Endothelial cell of umbilical vein (primary cell): ENCODE measurements at regions not wholly inside any gene's neighbourhood (a gene's known extent, or its start where the extent isn't known, plus 50 kb on each side); places are given as distances from the start of the nearest gene placed in this dataset.

Experiments
- BruUV-seq: library from RNA; stranded (reverse); fragments of 400-500 nt; replicated peaks from 2 replicates; lab custom pipeline; 2021; lab: Mats Ljungman, UMichigan
- CTCF ChIA-PET: fragments of 300-600, 350-600 bp; sonication (Branson Sonifier 250); formaldehyde crosslinking; loops from one replicate; lab custom pipeline; 2021; ENCODE audit warnings: antibody characterized with exemption, inconsistent platforms; lab: Charles Lee
- POLR2A ChIA-PET: fragments of 300-600, 350-600 bp; sonication (Branson Sonifier 250); formaldehyde crosslinking; loops from one replicate; lab custom pipeline; 2021; ENCODE audit warnings: antibody characterized with exemption, inconsistent platforms; lab: Charles Lee
- DNase-seq: peaks from one replicate; pipeline ENCODE4 v3.0.0-alpha.2; 2011; ENCODE audit warnings: low read depth, low spot score
- FAIRE-seq: peaks from 2 replicates; lab custom pipeline; 2011; peaks lifted over from hg19 to GRCh38; lab: Jason Lieb, UNC
- H2AFZ ChIP-seq: 2 replicates; pipeline ENCODE4 v1.6.0; 2012; ENCODE audit warnings: low read depth, low read length, control low read depth, inconsistent platforms
- H3K27ac ChIP-seq: 2 replicates; pipeline ENCODE4 v1.5.1; 2011; ENCODE audit warnings: low read depth, mild to moderate bottlenecking, control low read depth, low read length, moderate library complexity; ENCODE audit not compliant: insufficient read depth
- H3K27me3 ChIP-seq, 2 experiments: 2 replicates each; pipeline versions ENCODE4 v1.6.0 to v1.6.1; 2011; ENCODE audit warnings: low read length in 2 of 2, mixed read lengths in 1 of 2; ENCODE audit not compliant: control insufficient read depth in 2 of 2, insufficient read depth in 2 of 2
- H3K36me3 ChIP-seq, 2 experiments: 2 replicates in 1 of 2; 3 replicates in 1 of 2; pipeline ENCODE4 v1.5.1; 2011; ENCODE audit warnings: low read length in 2 of 2, mild to moderate bottlenecking in 1 of 2, moderate library complexity in 1 of 2; ENCODE audit not compliant: control insufficient read depth in 2 of 2, insufficient read depth in 2 of 2; ENCODE audit errors: extremely low read depth in 1 of 2
- H3K4me1 ChIP-seq: 3 replicates; pipeline ENCODE4 v1.5.1; 2011; ENCODE audit warnings: mild to moderate bottlenecking, low read length; ENCODE audit not compliant: control insufficient read depth, insufficient read depth; ENCODE audit errors: extremely low read depth
- H3K4me2 ChIP-seq: 2 replicates; pipeline ENCODE4 v1.6.1; 2011; ENCODE audit warnings: low read length, control low read depth, mixed read lengths; ENCODE audit not compliant: insufficient read depth
- H3K4me3 ChIP-seq, 3 experiments: fragments of 200-600 bp in 1 of 3; sonication (generic), shearing (Covaris generic) in 1 of 3; replicated peaks in 1 of 3; 2 replicates each; pipeline ENCODE4 v1.5.1; 2011 to 2016; ENCODE audit warnings: control low read depth in 3 of 3, low read length in 3 of 3, mild to moderate bottlenecking in 2 of 3, inconsistent platforms in 1 of 3, low read depth in 1 of 3, moderate library complexity in 1 of 3; ENCODE audit not compliant: insufficient read depth in 1 of 3
- H3K79me2 ChIP-seq: 2 replicates; pipeline ENCODE4 v1.6.0; 2012; ENCODE audit warnings: low read length, inconsistent platforms; ENCODE audit not compliant: control insufficient read depth, insufficient read depth
- H3K9ac ChIP-seq: replicated peaks from 2 replicates; pipeline ENCODE3; 2011; ENCODE audit warnings: low read length, control low read depth; ENCODE audit not compliant: insufficient read depth; ENCODE audit errors: extremely low read depth
- H3K9me1 ChIP-seq: replicated peaks from 3 replicates; pipeline ENCODE4 v1.6.0; 2011; ENCODE audit warnings: mild to moderate bottlenecking, low read length; ENCODE audit not compliant: control insufficient read depth, insufficient read depth; ENCODE audit errors: extremely low read depth
- H3K9me3 ChIP-seq: replicated peaks from 2 replicates; pipeline ENCODE4 v1.5.1; 2012; ENCODE audit warnings: low read length, inconsistent platforms; ENCODE audit not compliant: control insufficient read depth, insufficient read depth
- H4K20me1 ChIP-seq: replicated peaks from 2 replicates; pipeline ENCODE3; 2011; ENCODE audit warnings: mild to moderate bottlenecking, low read length; ENCODE audit not compliant: control insufficient read depth, insufficient read depth; ENCODE audit errors: extremely low read depth
- EZH2 ChIP-seq: IDR thresholded peaks from 2 replicates; pipeline ENCODE4 v1.6.1; 2012; ENCODE audit warnings: borderline replicate concordance, low read depth, mild to moderate bottlenecking, moderate library complexity, low read length, inconsistent platforms; ENCODE audit not compliant: severe bottlenecking
- FOS ChIP-seq: IDR thresholded peaks from 2 replicates; pipeline ENCODE4 v1.6.1; 2011; ENCODE audit warnings: mild to moderate bottlenecking, low read length, moderate library complexity, borderline replicate concordance; ENCODE audit not compliant: insufficient read depth
- GATA2 ChIP-seq: IDR thresholded peaks from 2 replicates; pipeline ENCODE4 v1.7.0; 2011; ENCODE audit warnings: low read depth, mild to moderate bottlenecking, moderate library complexity, mixed read lengths, low read length; ENCODE audit not compliant: insufficient read length, insufficient read depth
- JUN ChIP-seq: IDR thresholded peaks from 2 replicates; pipeline ENCODE4 v1.6.1; 2011; ENCODE audit warnings: borderline replicate concordance, low read depth; ENCODE audit not compliant: insufficient read length, insufficient read depth
- MYC ChIP-seq: IDR thresholded peaks from one replicate; pipeline ENCODE4 v1.6.1; 2011; ENCODE audit warnings: mild to moderate bottlenecking, low read depth, low read length
- POLR2A ChIP-seq: IDR thresholded peaks from 2 replicates; pipeline ENCODE4 v1.6.1; 2012; ENCODE audit warnings: low read depth, mild to moderate bottlenecking, control low read depth, low read length
- POLR2AphosphoS5 ChIP-seq: IDR thresholded peaks from 2 replicates; pipeline ENCODE4 v1.6.1; 2012; ENCODE audit warnings: low read depth, mild to moderate bottlenecking, control low read depth, low read length, moderate library complexity; ENCODE audit not compliant: insufficient read depth
- dilution Hi-C: fragments of 300-500 bp; cut with MboI; formaldehyde crosslinking; loops from one replicate; pipeline ENCODE4 v1.15.0; 2019; ENCODE audit warnings: low sequenced_read_pairs; ENCODE audit not compliant: extremely low pct_ligation_motif_present
- intact Hi-C: fragments of 100-400 bp; cut with micrococcal nuclease; formaldehyde crosslinking; loops from one replicate; pipeline ENCODE4 v1.10.0; 2022
- TF ChIP-seq, protein P1 (sequence below): IDR thresholded peaks from 2 replicates; pipeline ENCODE4 v1.6.1; 2011; ENCODE audit not compliant: insufficient read depth, insufficient read length
- TF ChIP-seq, protein P2 (sequence below), 2 donors: IDR thresholded peaks; 1 replicate in 1 of 2; 2 replicates in 1 of 2; pipeline ENCODE4 v1.5.1; 2011; ENCODE audit warnings: low read length in 2 of 2, mild to moderate bottlenecking in 2 of 2, moderate library complexity in 2 of 2, control low read depth in 1 of 2, inconsistent platforms in 1 of 2, low read depth in 1 of 2; ENCODE audit not compliant: insufficient read depth in 1 of 2; ENCODE audit errors: extremely low read depth in 1 of 2

DNA sequence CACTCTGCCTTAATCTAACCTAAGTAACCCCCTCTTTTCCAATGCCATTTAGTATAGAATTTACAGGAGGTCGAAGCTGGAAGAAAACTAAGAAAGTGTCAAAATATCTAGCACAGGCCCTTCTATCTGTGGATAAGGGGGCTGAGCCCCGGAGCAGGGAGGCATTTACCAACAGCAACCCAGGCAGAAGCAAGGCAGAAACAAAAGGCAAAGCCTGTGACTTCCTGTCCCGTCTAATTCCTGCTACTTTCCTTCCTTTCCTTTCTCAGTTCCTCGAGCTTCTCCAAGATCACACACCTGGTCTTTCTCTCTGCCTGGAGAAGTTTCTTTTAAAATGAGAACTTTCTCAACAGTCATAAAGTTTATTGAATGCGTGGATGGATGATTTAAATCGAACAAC lies 146.0 kb downstream of the FOXA2 start:
- dilution Hi-C loops = no loop called here
- BruUV-seq = no TSS peak
- no peak overlapping the region for H3K27ac ChIP-seq
- no peak overlapping the region for H2AFZ ChIP-seq
- H3K9ac ChIP-seq = no peak overlapping the region
- H3K4me1 ChIP-seq = no peaks in the 10 kb centered on the region
- no peaks in the 10 kb centered on the region for H3K9me1 ChIP-seq
- no peaks in the 10 kb centered on the region for H3K36me3 ChIP-seq
- POLR2A ChIA-PET = no interaction called here
- no peaks in the 10 kb centered on the region for H3K9me3 ChIP-seq
- no peak overlapping the region for H3K4me3 ChIP-seq
- H3K79me2 ChIP-seq = no peaks in the 10 kb centered on the region
- no peak for FAIRE-seq
- CTCF ChIA-PET = no interaction called here
- H3K4me2 ChIP-seq = no peak overlapping the region
- H3K27me3 ChIP-seq = peaks cover 0 to 2% of the 10 kb centered on the region in 2 experiments
- no peaks in the 10 kb centered on the region for H4K20me1 ChIP-seq
- intact Hi-C loops = no loop called here
- TF ChIP-seq FOS (no peak), POLR2AphosphoS5 (no peak)
- TF ChIP-seq, protein P1, sequence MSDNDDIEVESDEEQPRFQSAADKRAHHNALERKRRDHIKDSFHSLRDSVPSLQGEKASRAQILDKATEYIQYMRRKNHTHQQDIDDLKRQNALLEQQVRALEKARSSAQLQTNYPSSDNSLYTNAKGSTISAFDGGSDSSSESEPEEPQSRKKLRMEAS = no peak
- no peak for DNase-seq

DNA sequence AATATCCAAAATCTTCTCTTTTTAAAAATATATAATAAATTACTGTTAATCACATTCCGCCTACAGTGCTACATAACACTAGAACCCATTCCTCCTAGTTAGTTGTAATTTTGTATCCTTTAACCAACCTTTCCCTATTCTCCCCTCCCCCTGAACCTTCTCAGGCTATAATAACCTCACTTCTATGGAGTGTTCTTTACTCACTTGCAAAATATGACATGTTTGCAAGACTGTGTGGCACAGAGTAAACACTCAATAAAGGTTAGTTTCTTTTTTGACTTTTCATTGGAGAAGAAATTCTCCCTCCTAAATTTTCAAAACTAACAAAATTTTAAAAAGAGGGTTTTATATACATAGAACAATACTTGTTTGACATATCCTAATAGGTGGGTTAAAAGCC lies 147.0 kb downstream of the FOXA2 start:
- Histone ChIP-seq H3K27ac (no peak overlapping the region), H4K20me1 (no peaks in the 10 kb centered on the region), H2AFZ (no peak overlapping the region), H3K79me2 (no peaks in the 10 kb centered on the region), H3K27me3 (peaks cover 0 to 2% of the 10 kb centered on the region in 2 experiments), H3K9ac (no peak overlapping the region), H3K36me3 (no peaks in the 10 kb centered on the region), H3K4me3 (no peak overlapping the region), H3K9me3 (no peaks in the 10 kb centered on the region), H3K9me1 (no peaks in the 10 kb centered on the region), H3K4me2 (no peak overlapping the region), H3K4me1 (no peaks in the 10 kb centered on the region)
- intact Hi-C loops (no loop called here), dilution Hi-C loops (no loop called here)
- POLR2A ChIA-PET = no interaction called here
- BruUV-seq = no TSS peak
- FAIRE-seq (no peak), DNase-seq (no peak)
- CTCF ChIA-PET = no interaction called here
- no peak for TF ChIP-seq POLR2A
- no peak for TF ChIP-seq POLR2AphosphoS5
- no peak for TF ChIP-seq EZH2
- no peak for TF ChIP-seq MYC
- TF ChIP-seq FOS = no peak
- TF ChIP-seq, protein P1 = no peak
- TF ChIP-seq, protein P2, sequence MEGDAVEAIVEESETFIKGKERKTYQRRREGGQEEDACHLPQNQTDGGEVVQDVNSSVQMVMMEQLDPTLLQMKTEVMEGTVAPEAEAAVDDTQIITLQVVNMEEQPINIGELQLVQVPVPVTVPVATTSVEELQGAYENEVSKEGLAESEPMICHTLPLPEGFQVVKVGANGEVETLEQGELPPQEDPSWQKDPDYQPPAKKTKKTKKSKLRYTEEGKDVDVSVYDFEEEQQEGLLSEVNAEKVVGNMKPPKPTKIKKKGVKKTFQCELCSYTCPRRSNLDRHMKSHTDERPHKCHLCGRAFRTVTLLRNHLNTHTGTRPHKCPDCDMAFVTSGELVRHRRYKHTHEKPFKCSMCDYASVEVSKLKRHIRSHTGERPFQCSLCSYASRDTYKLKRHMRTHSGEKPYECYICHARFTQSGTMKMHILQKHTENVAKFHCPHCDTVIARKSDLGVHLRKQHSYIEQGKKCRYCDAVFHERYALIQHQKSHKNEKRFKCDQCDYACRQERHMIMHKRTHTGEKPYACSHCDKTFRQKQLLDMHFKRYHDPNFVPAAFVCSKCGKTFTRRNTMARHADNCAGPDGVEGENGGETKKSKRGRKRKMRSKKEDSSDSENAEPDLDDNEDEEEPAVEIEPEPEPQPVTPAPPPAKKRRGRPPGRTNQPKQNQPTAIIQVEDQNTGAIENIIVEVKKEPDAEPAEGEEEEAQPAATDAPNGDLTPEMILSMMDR (IDR thresholded peaks at IDR 0.05; ENCODE audit: extremely low read depth in 1 of 2, insufficient read depth in 1 of 2, low read depth in 1 of 2, low read length in 2 of 2) = no peak
- no peak for TF ChIP-seq GATA2
- TF ChIP-seq JUN = no peak
